PC-3 (cell line): ENCODE measurements at regions not wholly inside any gene's neighbourhood (a gene's known extent, or its start where the extent isn't known, plus 50 kb on each side); places are given as distances from the start of the nearest gene placed in this dataset.

ENCODE experiments used
- ATAC-seq: fragments of 200-7000 bp; cut with Tn5 transposase; 2 replicates; pipeline ENCODE4 v1.9.1; 2020; ENCODE audit warnings: mild to moderate bottlenecking, moderate library complexity
- BruUV-seq: library from RNA; stranded (reverse); fragments of 400-500 nt; replicated peaks from 2 replicates; lab custom pipeline; 2021; lab: Mats Ljungman, UMichigan
- CTCF ChIA-PET: fragments of 300-600 bp; sonication (Branson Sonifier 250); formaldehyde crosslinking; loops from one replicate; lab custom pipeline; 2022; ENCODE audit warnings: antibody characterized with exemption; lab: Charles Lee
- POLR2A ChIA-PET: fragments of 300-600 bp; sonication (Branson Sonifier 250); formaldehyde crosslinking; loops from one replicate; lab custom pipeline; 2022; ENCODE audit warnings: antibody characterized with exemption; ENCODE audit not compliant: unreplicated experiment; lab: Charles Lee
- DNase-seq: peaks from one replicate; pipeline ENCODE4 v3.0.0-alpha.2; 2015
- H2AFZ ChIP-seq: fragments of 300-600 bp; sonication (generic); 2 replicates; pipeline ENCODE4 v1.6.0; 2016; ENCODE audit warnings: antibody characterized with exemption, low read length
- H3F3A ChIP-seq: fragments of 300-600 bp; sonication (generic); one replicate; pipeline ENCODE4 v1.6.0; 2017; ENCODE audit warnings: antibody characterized with exemption, low read length, control low read depth, mild to moderate bottlenecking; ENCODE audit not compliant: unreplicated experiment
- H3K27ac ChIP-seq: fragments of 300-600 bp; sonication (generic); 2 replicates; pipeline ENCODE4 v1.5.1; 2016; ENCODE audit warnings: mild to moderate bottlenecking, low read length
- H3K27me3 ChIP-seq: fragments of 300-600 bp; sonication (generic); 2 replicates; pipeline ENCODE4 v1.6.1; 2016; ENCODE audit warnings: low read length, mixed read lengths
- H3K36me3 ChIP-seq: fragments of 300-600 bp; sonication (generic); 2 replicates; pipeline ENCODE4 v1.6.1; 2016; ENCODE audit warnings: low read depth, mixed run types, low read length, mixed read lengths
- H3K4me1 ChIP-seq: fragments of 300-600 bp; sonication (generic); 2 replicates; pipeline ENCODE4 v1.5.1; 2016; ENCODE audit warnings: low read length; ENCODE audit not compliant: insufficient read depth
- H3K4me2 ChIP-seq: fragments of 300-600 bp; sonication (generic); 2 replicates; pipeline ENCODE4 v1.6.0; 2016; ENCODE audit warnings: low read length
- H3K4me3 ChIP-seq: fragments of 300-600 bp; sonication (generic); 2 replicates; pipeline ENCODE4 v1.5.1; 2016; ENCODE audit warnings: mild to moderate bottlenecking, low read length, mixed read lengths
- H3K79me2 ChIP-seq: fragments of 300-600 bp; sonication (generic); 2 replicates; pipeline ENCODE4 v1.6.1; 2017; ENCODE audit warnings: low read length, mixed read lengths
- H3K9ac ChIP-seq: fragments of 300-600 bp; sonication (generic); 2 replicates; pipeline ENCODE4 v1.6.0; 2016; ENCODE audit warnings: mild to moderate bottlenecking, low read length
- H3K9me2 ChIP-seq: fragments of 300-600 bp; sonication (generic); replicated peaks from 2 replicates; pipeline ENCODE4 v1.6.1; 2016; ENCODE audit warnings: mixed run types, low read length, mixed read lengths
- H3K9me3 ChIP-seq: fragments of 300-600 bp; sonication (generic); 2 replicates; pipeline ENCODE4 v1.6.1; 2016; ENCODE audit warnings: low read length, mixed read lengths
- H4K20me1 ChIP-seq: fragments of 300-600 bp; sonication (generic); 2 replicates; pipeline ENCODE4 v1.6.1; 2016; ENCODE audit warnings: low read length, mixed read lengths
- EZH2 ChIP-seq: fragments of 300-600 bp; sonication (generic); IDR thresholded peaks from one replicate; pipeline ENCODE4 v1.6.1; 2017; ENCODE audit warnings: antibody characterized with exemption, mild to moderate bottlenecking, low read length; ENCODE audit not compliant: unreplicated experiment
- EZH2phosphoT487 ChIP-seq: fragments of 300-600 bp; sonication (generic); IDR thresholded peaks from 2 replicates; pipeline ENCODE4 v1.6.1; 2018; ENCODE audit warnings: mild to moderate bottlenecking, antibody characterized with exemption, low read length, borderline replicate concordance
- intact Hi-C: fragments of 100-400 bp; cut with micrococcal nuclease; formaldehyde crosslinking; loops from 2 replicates; pipeline ENCODE4 v1.9.0; 2023
- TF ChIP-seq, protein P1 (sequence below): fragments of 300-600 bp; sonication (generic); conservative IDR thresholded peaks from 2 replicates; pipeline ENCODE4 v1.5.1; 2017; ENCODE audit warnings: antibody characterized with exemption, low read depth, mild to moderate bottlenecking, low read length

DNA sequence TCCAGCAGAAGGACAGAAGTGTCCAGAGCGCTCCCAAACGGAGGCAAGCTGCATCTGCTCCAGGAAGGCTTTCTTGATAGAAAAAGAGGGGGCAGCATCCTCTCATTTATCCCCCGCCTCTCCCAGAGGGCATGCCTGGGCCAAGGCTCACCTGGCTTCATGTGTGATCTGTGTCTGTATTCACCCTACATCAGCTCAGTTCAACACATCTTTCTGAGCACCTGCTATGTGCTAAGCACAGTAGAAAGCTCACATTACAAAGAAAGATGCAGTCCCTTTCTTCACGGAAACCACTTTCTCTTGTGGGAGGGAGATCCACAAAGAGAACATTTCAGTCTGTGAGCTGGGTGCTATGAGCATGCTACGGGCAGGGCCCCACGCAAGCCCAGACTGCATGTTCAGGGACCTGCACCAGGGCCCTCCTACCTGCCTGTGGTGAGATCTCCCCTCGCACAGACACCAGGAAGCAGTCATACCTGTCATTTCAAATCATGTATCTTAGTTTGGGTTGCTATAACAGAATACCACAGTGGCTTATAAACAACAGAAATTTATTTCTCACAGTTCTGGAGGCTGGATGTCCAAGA is 90.7 kb downstream of the PDCL3 start:
- Histone ChIP-seq H3K27ac (no peak overlapping the region), H3K9ac (no peak overlapping the region), H4K20me1 (no peaks in the 10 kb centered on the region), H3K36me3 (no peaks in the 10 kb centered on the region), H3K4me1 (0 out of 2 replicates have a peak, but pooled peaks cover 7% of the 10 kb centered on the region), H3F3A (no peaks in the 10 kb centered on the region), H3K9me2 (no peaks in the 10 kb centered on the region), H3K27me3 (no peaks in the 10 kb centered on the region), H2AFZ (no peak overlapping the region), H3K4me3 (no peak overlapping the region), H3K79me2 (no peaks in the 10 kb centered on the region), H3K4me2 (no peak overlapping the region), H3K9me3 (no peaks in the 10 kb centered on the region)
- BruUV-seq, result no TSS peak
- TF ChIP-seq, protein P1, sequence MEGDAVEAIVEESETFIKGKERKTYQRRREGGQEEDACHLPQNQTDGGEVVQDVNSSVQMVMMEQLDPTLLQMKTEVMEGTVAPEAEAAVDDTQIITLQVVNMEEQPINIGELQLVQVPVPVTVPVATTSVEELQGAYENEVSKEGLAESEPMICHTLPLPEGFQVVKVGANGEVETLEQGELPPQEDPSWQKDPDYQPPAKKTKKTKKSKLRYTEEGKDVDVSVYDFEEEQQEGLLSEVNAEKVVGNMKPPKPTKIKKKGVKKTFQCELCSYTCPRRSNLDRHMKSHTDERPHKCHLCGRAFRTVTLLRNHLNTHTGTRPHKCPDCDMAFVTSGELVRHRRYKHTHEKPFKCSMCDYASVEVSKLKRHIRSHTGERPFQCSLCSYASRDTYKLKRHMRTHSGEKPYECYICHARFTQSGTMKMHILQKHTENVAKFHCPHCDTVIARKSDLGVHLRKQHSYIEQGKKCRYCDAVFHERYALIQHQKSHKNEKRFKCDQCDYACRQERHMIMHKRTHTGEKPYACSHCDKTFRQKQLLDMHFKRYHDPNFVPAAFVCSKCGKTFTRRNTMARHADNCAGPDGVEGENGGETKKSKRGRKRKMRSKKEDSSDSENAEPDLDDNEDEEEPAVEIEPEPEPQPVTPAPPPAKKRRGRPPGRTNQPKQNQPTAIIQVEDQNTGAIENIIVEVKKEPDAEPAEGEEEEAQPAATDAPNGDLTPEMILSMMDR, result no peak
- TF ChIP-seq EZH2 (no peak), EZH2phosphoT487 (no peak)
- DNase-seq, result no peak
- ChIA-PET POLR2A (no interaction called here), CTCF (no interaction called here)
- no peak for ATAC-seq
- intact Hi-C loops, result no loop called here

DNA sequence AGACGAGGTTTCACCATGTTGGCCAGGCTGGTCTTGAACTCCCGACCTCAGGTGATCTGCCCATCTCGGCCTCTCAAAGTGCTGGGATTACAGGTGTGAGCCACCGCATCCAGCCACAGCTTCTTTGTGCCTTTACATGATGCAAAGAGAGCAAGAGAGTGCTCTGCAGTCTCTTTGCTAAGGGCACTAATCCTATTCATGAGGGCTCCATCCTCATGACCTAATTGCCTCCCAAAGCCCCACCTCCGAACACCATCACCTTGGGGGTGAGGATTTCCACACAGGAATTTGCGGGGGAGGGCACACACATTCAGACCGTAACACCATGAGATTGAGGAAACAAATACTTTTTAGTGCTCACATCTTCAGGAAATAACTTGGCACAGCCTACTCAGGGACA is 91.8 kb downstream of the PDCL3 start:
- Histone ChIP-seq H4K20me1 (no peaks in the 10 kb centered on the region), H3K79me2 (no peaks in the 10 kb centered on the region), H3F3A (no peaks in the 10 kb centered on the region), H3K4me2 (no peak overlapping the region), H3K4me3 (no peak overlapping the region), H3K9me2 (no peaks in the 10 kb centered on the region), H3K4me1 (0 out of 2 replicates have a peak, but pooled peaks cover 7% of the 10 kb centered on the region), H2AFZ (no peak overlapping the region), H3K27ac (no peak overlapping the region), H3K9ac (no peak overlapping the region), H3K36me3 (no peaks in the 10 kb centered on the region), H3K27me3 (no peaks in the 10 kb centered on the region), H3K9me3 (no peaks in the 10 kb centered on the region)
- TF ChIP-seq, protein P1, result no peak
- no peak for TF ChIP-seq EZH2
- TF ChIP-seq EZH2phosphoT487, result no peak
- ATAC-seq (no peak), DNase-seq (no peak)
- intact Hi-C loops, result no loop called here
- POLR2A ChIA-PET, result no interaction called here
- no TSS peak for BruUV-seq
- CTCF ChIA-PET, result no interaction called here

DNA sequence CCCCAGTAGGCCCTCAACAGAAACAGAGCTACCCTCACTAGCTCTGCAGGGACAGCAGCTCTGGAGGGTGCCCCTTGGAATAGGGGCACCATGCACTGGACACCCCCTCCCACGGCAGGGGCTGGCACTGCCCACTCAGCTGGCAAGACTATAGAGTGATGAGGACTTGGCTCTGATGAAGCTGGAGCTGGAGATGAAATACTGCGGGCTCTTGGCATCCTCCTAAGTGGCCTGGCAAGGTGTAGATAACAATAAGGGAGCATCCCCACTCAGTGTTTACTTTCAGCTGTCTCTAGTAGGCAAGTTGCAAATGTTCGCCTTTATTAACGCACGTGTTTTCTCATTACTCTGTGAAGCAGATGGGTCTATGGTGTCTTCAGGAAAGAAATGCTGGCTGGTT is 92.7 kb downstream of the PDCL3 start:
- ATAC-seq (no peak), DNase-seq (no peak)
- H4K20me1 ChIP-seq, result no peaks in the 10 kb centered on the region
- no peaks in the 10 kb centered on the region for H3K36me3 ChIP-seq
- intact Hi-C loops, result no loop called here
- ChIA-PET CTCF (no interaction called here), POLR2A (no interaction called here)
- no peaks in the 10 kb centered on the region for H3K9me2 ChIP-seq
- no peak overlapping the region for H3K4me3 ChIP-seq
- no peak overlapping the region for H3K4me2 ChIP-seq
- no peak overlapping the region for H3K27ac ChIP-seq
- H3K4me1 ChIP-seq, result 0 out of 2 replicates have a peak, but pooled peaks cover 7% of the 10 kb centered on the region
- no TSS peak for BruUV-seq
- H2AFZ ChIP-seq, result no peak overlapping the region
- no peaks in the 10 kb centered on the region for H3K9me3 ChIP-seq
- TF ChIP-seq, protein P1, result no peak
- TF ChIP-seq EZH2, result no peak
- no peak for TF ChIP-seq EZH2phosphoT487
- no peak overlapping the region for H3K9ac ChIP-seq
- H3F3A ChIP-seq, result no peaks in the 10 kb centered on the region
- H3K79me2 ChIP-seq, result no peaks in the 10 kb centered on the region
- H3K27me3 ChIP-seq, result no peaks in the 10 kb centered on the region
